Right ventricle myocardium inferior (tissue), 1 donor: ENCODE measurements at regions not wholly inside any gene's neighbourhood (a gene's known extent, or its start where the extent isn't known, plus 50 kb on each side); places are given as distances from the start of the nearest gene placed in this dataset.
"Not testable (repeated sequence)": the region's sequence is repeated elsewhere in the genome, so short reads cannot be mapped to it uniquely, and the experiment has no call there.

Source experiments
- ATAC-seq: fragments of 200-7000 bp; cut with Tn5 transposase; one replicate; pipeline ENCODE4 v1.9.1; 2020; ENCODE audit warnings: mild to moderate bottlenecking, moderate library complexity
- DNase-seq: peaks from one replicate; pipeline ENCODE4 v3.0.0; 2021; ENCODE audit errors: missing footprints
- intact Hi-C: fragments of 100-400 bp; cut with DNase I; formaldehyde crosslinking; loops from one replicate; pipeline ENCODE4 v1.11.0; 2022
- donor health status: DM: no; HTN: yes; CAD: no; lungs with severe emphysema.

GRCh38 chr7:42603496-42603895, 308.4 kb downstream of the C7orf25 start:
- DNase-seq (no peak), ATAC-seq (no peak)
- intact Hi-C loops, result no loop called here

GRCh38 chr7:42597300-42597699, 314.6 kb downstream of the C7orf25 start:
- ATAC-seq (no peak), DNase-seq (no peak)
- intact Hi-C loops, result no loop called here

GRCh38 chr7:42596737-42597136, 315.1 kb downstream of the C7orf25 start:
- no peak for ATAC-seq
- no peak for DNase-seq
- intact Hi-C loops, result no loop called here

DNA sequence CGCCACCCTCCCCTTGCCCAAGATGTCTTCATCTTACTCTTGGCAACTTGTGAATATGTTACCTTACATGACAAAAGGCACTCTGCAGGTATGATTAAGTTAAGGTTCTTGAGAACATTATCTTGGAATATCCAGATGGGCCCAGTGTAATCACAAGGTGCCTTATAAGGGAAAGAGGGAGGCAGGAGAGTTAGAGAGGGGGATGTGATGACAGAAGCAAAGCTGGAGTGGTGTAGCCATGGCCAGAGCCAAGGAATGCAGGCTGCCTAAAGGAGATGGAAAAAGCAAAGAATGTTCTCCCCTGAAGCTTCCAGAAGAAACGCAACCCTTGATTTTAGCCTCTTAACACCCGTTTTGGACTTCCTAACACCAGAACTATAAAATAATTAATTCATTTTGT, 318.0 kb downstream of the C7orf25 start:
- intact Hi-C loops, result no loop called here
- ATAC-seq (no peak), DNase-seq (no peak)

GRCh38 chr7:42590771-42591310, 321.0 kb downstream of the C7orf25 start:
- intact Hi-C loops, result no loop called here
- DNase-seq, result no peak
- no peak for ATAC-seq

- intact Hi-C loops, result no loop called here
- DNase-seq, result no peak
- ATAC-seq, result no peak
These were observed 323.0 kb downstream of the C7orf25 start for GRCh38 chr7:42588876-42589275.

DNA sequence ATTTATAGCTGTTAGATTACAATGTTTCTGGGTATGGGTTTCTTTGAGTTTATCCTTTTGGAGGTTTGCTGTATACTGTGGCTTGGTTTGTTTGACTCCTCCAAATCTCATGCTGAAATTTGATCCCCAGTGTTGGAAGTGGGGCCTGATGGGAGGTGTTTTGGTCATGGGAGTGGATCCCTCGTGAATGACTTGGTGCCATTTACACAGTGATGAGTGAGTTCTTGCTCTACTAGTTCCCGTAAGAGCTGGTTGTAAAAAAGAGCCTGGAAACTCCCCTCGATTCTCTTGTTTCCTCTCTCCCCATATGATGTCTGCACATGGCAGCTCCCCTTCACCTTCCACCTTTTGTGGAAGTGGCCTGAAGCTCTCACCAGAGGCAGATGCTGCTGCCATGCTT, 324.1 kb downstream of the C7orf25 start:
- ATAC-seq, result no peak
- intact Hi-C loops, result no loop called here

GRCh38 chr7:42580061-42580460, 331.8 kb downstream of the C7orf25 start:
- no peak for DNase-seq
- ATAC-seq, result no peak
- intact Hi-C loops, result no loop called here

More for the DNA sequence above, 324.1 kb downstream of the C7orf25 start:
- DNase-seq, result no peak

GRCh38 chr7:42575171-42575570, 336.7 kb downstream of the C7orf25 start:
- intact Hi-C loops, result no loop called here

GRCh38 chr7:42574685-42575084, 337.2 kb downstream of the C7orf25 start:
- intact Hi-C loops, result no loop called here
- ATAC-seq, result no peak

More at GRCh38 chr7:42575171-42575570, 336.7 kb downstream of the C7orf25 start:
- no peak for DNase-seq
- no peak for ATAC-seq

DNA sequence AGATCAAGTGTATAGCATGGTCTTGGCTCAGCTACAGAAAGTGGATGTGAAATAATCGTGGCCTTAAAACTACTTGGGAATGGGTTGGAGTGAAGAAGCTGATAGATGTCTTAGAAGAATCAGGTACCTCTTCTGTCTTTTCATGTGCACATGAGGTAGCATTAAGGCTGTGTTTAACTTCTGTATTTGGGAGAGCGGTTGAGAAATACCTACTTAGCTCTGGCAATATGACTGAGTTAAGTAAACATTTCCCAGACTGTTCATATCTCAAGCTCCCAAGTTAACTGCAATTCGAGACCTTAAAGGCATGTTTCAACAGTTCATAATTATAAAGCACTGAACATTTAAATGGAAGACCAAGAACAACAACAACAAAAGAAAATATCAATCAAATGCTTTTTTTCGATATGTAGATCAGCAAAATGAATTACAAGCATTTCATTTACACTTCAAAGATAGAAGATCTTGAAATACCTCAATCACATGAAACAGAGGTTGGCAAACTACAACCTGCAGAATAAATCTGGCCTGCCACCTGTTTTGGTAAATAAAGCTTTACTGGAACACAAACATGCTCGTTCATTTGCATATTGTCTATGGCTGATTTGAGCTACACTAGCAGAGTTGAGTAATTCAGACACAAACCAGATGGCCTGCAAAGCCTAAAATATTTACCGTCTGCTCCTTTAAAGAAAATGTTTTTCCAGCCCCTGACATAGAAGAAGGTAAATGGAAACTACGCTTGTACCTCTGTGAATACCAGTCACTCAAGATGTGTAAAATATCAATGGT, 337.1 kb upstream of the GLI3 start:
- no peak for ATAC-seq
- DNase-seq, result no peak
- intact Hi-C loops, result no loop called here

More at GRCh38 chr7:42574685-42575084, 337.2 kb downstream of the C7orf25 start:
- DNase-seq, result no peak

DNA sequence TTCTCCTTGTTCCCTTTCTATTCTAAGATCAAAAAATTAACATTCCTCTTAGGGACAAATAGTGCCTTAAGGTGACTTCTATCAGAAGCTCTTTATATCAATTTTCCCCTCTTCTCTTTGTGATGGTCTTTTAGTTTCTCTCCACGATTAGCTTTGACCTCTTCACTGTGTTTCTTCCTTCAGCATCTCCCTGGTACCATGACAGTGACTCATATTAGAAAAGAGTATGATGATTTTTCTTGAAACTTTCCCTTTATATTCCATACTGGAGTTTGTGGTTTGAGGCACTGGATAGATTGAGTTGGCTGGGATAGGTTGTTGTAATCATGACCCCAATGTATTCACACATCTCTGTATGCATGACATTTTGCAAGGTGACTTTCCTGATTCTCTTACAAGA, 335.6 kb upstream of the GLI3 start:
- DNase-seq (no peak), ATAC-seq (no peak)
- intact Hi-C loops, result no loop called here

GRCh38 chr7:42572056-42572455, 335.0 kb upstream of the GLI3 start:
- intact Hi-C loops, result no loop called here
- DNase-seq, result no peak
- ATAC-seq, result no peak

DNA sequence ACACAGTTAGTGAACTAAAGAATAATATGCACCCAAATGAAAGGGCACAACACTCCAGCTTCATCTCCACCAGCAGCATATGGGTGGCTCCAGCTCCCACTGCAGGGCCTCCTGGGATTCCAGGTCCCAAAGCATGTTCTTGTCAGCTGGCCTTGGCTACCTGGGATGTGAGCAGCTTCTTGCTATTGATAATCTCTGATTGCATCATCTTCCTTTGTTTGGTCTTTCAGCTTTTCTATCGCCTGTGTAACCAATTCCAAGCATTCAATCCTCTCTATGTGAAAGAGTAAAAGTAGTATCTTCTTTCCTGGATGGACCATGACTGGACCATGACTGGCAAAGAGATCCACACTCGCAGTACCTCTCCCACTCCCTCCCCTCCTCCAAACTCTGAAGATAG, 333.9 kb upstream of the GLI3 start:
- no peak for DNase-seq
- intact Hi-C loops, result no loop called here
- ATAC-seq, result no peak

DNA sequence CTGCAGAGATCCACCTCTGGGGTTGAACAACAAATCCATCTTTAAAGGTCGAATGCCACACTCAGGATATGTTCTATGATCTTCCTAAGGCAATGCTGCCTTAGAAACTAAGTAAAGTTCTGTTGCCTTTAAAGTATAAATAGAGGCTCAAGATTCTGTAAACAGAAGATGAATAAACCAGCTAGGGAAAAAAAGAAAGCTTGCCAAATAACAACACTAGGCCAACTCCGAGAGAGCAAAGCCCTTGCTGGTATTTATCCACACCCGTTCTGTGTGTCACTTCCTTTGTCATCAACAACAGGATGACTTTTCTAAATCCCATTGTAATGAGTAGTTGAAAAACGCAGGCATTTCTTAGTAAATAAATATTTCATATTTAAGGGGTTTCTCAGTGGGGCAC, 330.0 kb upstream of the GLI3 start:
- no peak for ATAC-seq

GRCh38 chr7:42561797-42562196, 324.8 kb upstream of the GLI3 start:
- no peak for ATAC-seq
- intact Hi-C loops, result no loop called here
- no peak for DNase-seq

More for the DNA sequence above, 330.0 kb upstream of the GLI3 start:
- DNase-seq, result no peak
- intact Hi-C loops, result no loop called here

GRCh38 chr7:42560866-42561265, 323.9 kb upstream of the GLI3 start:
- intact Hi-C loops, result no loop called here
- no peak for ATAC-seq
- no peak for DNase-seq

DNA sequence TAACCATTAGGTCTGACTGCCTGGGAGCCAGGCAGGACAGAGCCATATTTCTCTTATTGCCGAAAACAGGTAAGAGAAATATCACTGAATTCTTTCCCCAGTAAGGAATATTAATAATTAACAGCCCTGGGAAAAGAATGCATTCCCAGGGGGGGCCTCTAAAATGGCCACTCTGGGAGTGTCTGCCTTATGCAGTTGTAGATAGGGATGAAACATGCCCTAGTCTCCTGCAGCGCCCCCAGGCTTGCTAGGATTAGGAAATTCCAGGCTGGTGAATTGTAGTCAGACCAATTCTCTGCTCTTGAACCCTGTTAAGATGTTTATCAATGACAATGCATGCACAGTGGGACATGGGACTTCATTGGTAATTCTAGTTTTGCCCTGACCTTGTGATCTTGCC, 317.9 kb upstream of the GLI3 start:
- intact Hi-C loops, ATAC-seq, DNase-seq: not testable (repeated sequence)

GRCh38 chr7:42552227-42552626, 315.2 kb upstream of the GLI3 start:
- ATAC-seq, result no peak
- intact Hi-C loops, result no loop called here
- DNase-seq, result no peak

- ATAC-seq (no peak), DNase-seq (no peak)
- intact Hi-C loops, result no loop called here
These were observed 313.9 kb upstream of the GLI3 start for GRCh38 chr7:42550706-42551470.
